ENCODE measurements at regions not wholly inside any gene's neighbourhood (a gene's known extent, or its start where the extent isn't known, plus 50 kb on each side); places are given as distances from the start of the nearest gene placed in this dataset.
A peak's percentile ranks its signal among the peaks of the same experiment; 100 is the strongest.

DNA sequence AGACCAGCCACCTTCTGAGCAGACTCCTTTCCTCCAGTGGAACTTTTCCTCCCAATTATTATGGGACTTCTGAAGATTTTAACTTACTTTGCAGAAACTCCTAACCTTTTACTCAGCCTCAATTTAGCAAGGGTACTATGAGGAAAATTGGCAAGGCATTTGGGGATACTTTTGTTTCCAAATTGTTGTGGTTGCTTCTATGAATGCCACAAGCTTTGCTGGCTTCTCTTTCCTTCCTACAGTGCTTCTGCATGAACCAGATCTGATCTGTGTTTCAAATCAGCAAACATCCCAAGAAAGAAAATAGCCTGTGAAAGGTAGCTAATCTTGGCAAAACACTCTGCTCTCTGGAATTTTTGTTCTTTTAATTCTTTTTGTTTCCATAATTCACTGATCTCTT is 57.3 kb upstream of the TAF11L2 start:
- Histone ChIP-seq H3K4me1 (ENCODE audit: control insufficient read depth, insufficient read depth, low read length) (peaks cover 4% of the 10 kb centered on the region; the same call in 1 of the 2 replicates), H3K9me1 (ENCODE audit: insufficient read depth, low read length) (no peaks in the 10 kb centered on the region), H2BK20ac (ENCODE audit: low read depth, low read length) (peak overlapping the region; percentile 69), H3K4me3 (ENCODE audit: insufficient read depth, low read depth, low read length) (no peak overlapping the region), H2AK9ac (replicated peaks; ENCODE audit: low read depth, low read length, poor library complexity) (no peak overlapping the region), H4K91ac (ENCODE audit: insufficient read depth, low read depth, low read length) (no peak overlapping the region; the same call in 1 of the 2 replicates), H3K4ac (ENCODE audit: low read depth, low read length) (no peak overlapping the region), H3K14ac (replicated peaks; ENCODE audit: low read depth, low read length) (peak overlapping the region; percentile 72), H2BK15ac (ENCODE audit: low read depth, low read length) (no peak overlapping the region; the same call in 2 of the 3 replicates), H3K36me3 (ENCODE audit: control insufficient read depth, insufficient read depth, low read length) (no peaks in the 10 kb centered on the region), H2AFZ (replicated peaks; ENCODE audit: low read length, poor library complexity) (no peak overlapping the region), H3K4me2 (ENCODE audit: low read depth, low read length) (no peak overlapping the region), H3K79me1 (ENCODE audit: low read depth in 1 of 2, low read length in 2 of 2) (no peaks in the 10 kb centered on the region), H3K9me3 (ENCODE audit: control insufficient read depth, insufficient read depth, low read length) (no peaks in the 10 kb centered on the region), H3K27ac (ENCODE audit: insufficient read depth, low read length) (no peak overlapping the region), H3K56ac (ENCODE audit: extremely low read depth, insufficient read depth, low read length) (no peak overlapping the region), H2AK5ac (ENCODE audit: low read depth, low read length) (no peak overlapping the region), H3K23ac (ENCODE audit: low read depth, low read length) (peak overlapping the region; percentile 73; the same call in 1 of the 2 replicates), H2BK120ac (ENCODE audit: low read depth, low read length) (peak overlapping the region; percentile 63), H3K27me3 (ENCODE audit: control insufficient read depth, insufficient read depth, low read length) (no peaks in the 10 kb centered on the region), H2BK5ac (ENCODE audit: low read depth, low read length, poor library complexity, severe bottlenecking) (no peak overlapping the region), H4K5ac (ENCODE audit: low read depth, low read length) (no peak overlapping the region), H3K9ac (ENCODE audit: low read depth, low read length) (no peak overlapping the region), H4K20me1 (ENCODE audit: insufficient read depth, low read length) (no peaks in the 10 kb centered on the region), H4K8ac (ENCODE audit: low read depth in 2 of 2, low read length in 2 of 2) (peak overlapping the region in 1 of 2 experiments; percentile 16; a peak in 1 of 4 replicates), H3K18ac (ENCODE audit: low read depth, low read length) (no peak overlapping the region; the same call in 1 of the 2 replicates)
- ATAC-seq (ENCODE audit: low read depth) = no peak
- TF ChIP-seq SMC3 (IDR thresholded peaks at IDR 0.05; ENCODE audit: low read depth, low read length) (no peak), BHLHE40 (IDR thresholded peaks at IDR 0.05; ENCODE audit: low read depth, low read length) (no peak), MXI1 (IDR thresholded peaks at IDR 0.05; ENCODE audit: borderline replicate concordance, low read depth, low read length) (no peak), RFX5 (IDR thresholded peaks at IDR 0.05; ENCODE audit: low read depth, low read length) (no peak), CEBPB (IDR thresholded peaks at IDR 0.05; ENCODE audit: low read depth, low read length) (no peak), NFE2L2 (IDR thresholded peaks at IDR 0.05; ENCODE audit: low read depth, low read length) (no peak), RCOR1 (IDR thresholded peaks at IDR 0.05; ENCODE audit: insufficient replicate concordance, low read length) (no peak), MAZ (IDR thresholded peaks at IDR 0.05; ENCODE audit: borderline replicate concordance, low read depth, low read length) (no peak)
- TF ChIP-seq, protein P1, sequence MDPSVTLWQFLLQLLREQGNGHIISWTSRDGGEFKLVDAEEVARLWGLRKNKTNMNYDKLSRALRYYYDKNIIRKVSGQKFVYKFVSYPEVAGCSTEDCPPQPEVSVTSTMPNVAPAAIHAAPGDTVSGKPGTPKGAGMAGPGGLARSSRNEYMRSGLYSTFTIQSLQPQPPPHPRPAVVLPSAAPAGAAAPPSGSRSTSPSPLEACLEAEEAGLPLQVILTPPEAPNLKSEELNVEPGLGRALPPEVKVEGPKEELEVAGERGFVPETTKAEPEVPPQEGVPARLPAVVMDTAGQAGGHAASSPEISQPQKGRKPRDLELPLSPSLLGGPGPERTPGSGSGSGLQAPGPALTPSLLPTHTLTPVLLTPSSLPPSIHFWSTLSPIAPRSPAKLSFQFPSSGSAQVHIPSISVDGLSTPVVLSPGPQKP (IDR thresholded peaks at IDR 0.05; ENCODE audit: borderline replicate concordance, low read depth, low read length) = no peak
- ChIA-PET CTCF (no interaction called here), POLR2A (ENCODE audit: unreplicated experiment) (no interaction called here)
- dilution Hi-C loops (cut with HindIII; ENCODE audit: low sequenced_read_pairs, unreplicated experiment) = no loop called here
- BruUV-seq (replicated peaks) = no TSS peak
- no peak for DNase-seq
- in situ Hi-C loops (cut with MboI; ENCODE audit: low sequenced_read_pairs) = no loop called here
- intact Hi-C loops (cut with micrococcal nuclease) = loop anchor here (5.0 kb wide), 1 partner anchor 223 kb away; the partner anchor contains the start of gene BASP1

All from IMR-90 (cell line).